Adipocyte (in vitro differentiated cells): ENCODE measurements at regions not wholly inside any gene's neighbourhood (a gene's known extent, or its start where the extent isn't known, plus 50 kb on each side); places are given as distances from the start of the nearest gene placed in this dataset.

Experiments used
- DNase-seq: peaks from one replicate; pipeline ENCODE4 v3.0.0-alpha.2; 2015; ENCODE audit warnings: low read depth
- H3K27me3 ChIP-seq: replicated peaks from 2 replicates; pipeline ENCODE4 v1.7.0; 2013; ENCODE audit warnings: mild to moderate bottlenecking, low read length, moderate library complexity; ENCODE audit not compliant: control insufficient read depth, insufficient read depth
- H3K36me3 ChIP-seq: 2 replicates; pipeline ENCODE4 v1.7.0; 2013; ENCODE audit warnings: low read length, mild to moderate bottlenecking, moderate library complexity; ENCODE audit not compliant: control insufficient read depth, insufficient read depth, severe bottlenecking
- H3K4me1 ChIP-seq: 2 replicates; pipeline ENCODE4 v1.7.0; 2013; ENCODE audit warnings: mild to moderate bottlenecking, low read length, moderate library complexity; ENCODE audit not compliant: control insufficient read depth, insufficient read depth
- H3K4me3 ChIP-seq: 2 replicates; pipeline ENCODE4 v1.7.0; 2013; ENCODE audit warnings: mild to moderate bottlenecking, low read length, moderate library complexity
- H3K9ac ChIP-seq: 2 replicates; pipeline ENCODE4 v1.7.0; 2013; ENCODE audit warnings: mild to moderate bottlenecking, low read length, moderate library complexity
- H3K9me3 ChIP-seq: 2 replicates; pipeline ENCODE4 v1.7.0; 2013; ENCODE audit warnings: mild to moderate bottlenecking, low read length, moderate library complexity; ENCODE audit not compliant: control insufficient read depth

GRCh38 chr19:13627531-13627930 is 121.3 kb upstream of the CACNA1A start:
- H3K36me3 ChIP-seq, result no peaks in the 10 kb centered on the region
- H3K9me3 ChIP-seq, result peaks cover 5% of the 10 kb centered on the region
- H3K27me3 ChIP-seq, result peaks cover 9% of the 10 kb centered on the region
- H3K4me3 ChIP-seq, result no peak overlapping the region
- DNase-seq, result no peak
- no peak overlapping the region for H3K9ac ChIP-seq
- H3K4me1 ChIP-seq, result peaks cover 20% of the 10 kb centered on the region

- H3K9me3 ChIP-seq, result no peaks in the 10 kb centered on the region
- peak overlapping the region; percentile 26 for H3K4me3 ChIP-seq
- peaks cover 24% of the 10 kb centered on the region for H3K4me1 ChIP-seq
- no peak for DNase-seq
- H3K36me3 ChIP-seq, result no peaks in the 10 kb centered on the region
- H3K27me3 ChIP-seq, result peaks cover 9% of the 10 kb centered on the region
- H3K9ac ChIP-seq, result no peak overlapping the region
Observed at GRCh38 chr19:13623716-13624710, 117.7 kb upstream of the CACNA1A start.

- no peak overlapping the region for H3K9ac ChIP-seq
- no peaks in the 10 kb centered on the region for H3K36me3 ChIP-seq
- peak overlapping the region; percentile 26 for H3K4me3 ChIP-seq
- H3K9me3 ChIP-seq, result no peaks in the 10 kb centered on the region
- DNase-seq, result no peak
- H3K4me1 ChIP-seq, result peaks cover 24% of the 10 kb centered on the region
- H3K27me3 ChIP-seq, result peaks cover 9% of the 10 kb centered on the region
Observed at GRCh38 chr19:13622766-13623715, 116.8 kb upstream of the CACNA1A start.

- Histone ChIP-seq H3K27me3 (peaks cover 9% of the 10 kb centered on the region), H3K4me3 (no peak overlapping the region), H3K9me3 (no peaks in the 10 kb centered on the region), H3K36me3 (no peaks in the 10 kb centered on the region), H3K9ac (no peak overlapping the region), H3K4me1 (peaks cover 24% of the 10 kb centered on the region)
- DNase-seq, result peak; percentile 61
Observed at GRCh38 chr19:13621413-13621812, 115.1 kb upstream of the CACNA1A start.

- DNase-seq, result no peak
- H3K36me3 ChIP-seq, result no peaks in the 10 kb centered on the region
Observed at GRCh38 chr19:13619203-13619632, 112.9 kb upstream of the CACNA1A start.

GRCh38 chr19:13615890-13616289 is 109.6 kb upstream of the CACNA1A start:
- no peaks in the 10 kb centered on the region for H3K27me3 ChIP-seq
- DNase-seq, result no peak

More at GRCh38 chr19:13619203-13619632, 112.9 kb upstream of the CACNA1A start:
- Histone ChIP-seq H3K9ac (no peak overlapping the region), H3K9me3 (no peaks in the 10 kb centered on the region), H3K4me1 (peaks cover 24% of the 10 kb centered on the region), H3K4me3 (no peak overlapping the region), H3K27me3 (peaks cover 6% of the 10 kb centered on the region)

GRCh38 chr19:13613447-13613846 is 107.2 kb upstream of the CACNA1A start:
- no peaks in the 10 kb centered on the region for H3K9me3 ChIP-seq
- DNase-seq, result no peak
- no peak overlapping the region for H3K9ac ChIP-seq
- H3K4me1 ChIP-seq, result no peaks in the 10 kb centered on the region
- no peak overlapping the region for H3K4me3 ChIP-seq
- H3K36me3 ChIP-seq, result no peaks in the 10 kb centered on the region
- H3K27me3 ChIP-seq, result no peaks in the 10 kb centered on the region

More at GRCh38 chr19:13615890-13616289, 109.6 kb upstream of the CACNA1A start:
- no peak overlapping the region for H3K4me3 ChIP-seq
- no peak overlapping the region for H3K9ac ChIP-seq
- no peaks in the 10 kb centered on the region for H3K9me3 ChIP-seq
- H3K4me1 ChIP-seq, result no peaks in the 10 kb centered on the region
- no peaks in the 10 kb centered on the region for H3K36me3 ChIP-seq

- H3K9ac ChIP-seq, result no peak overlapping the region
- no peaks in the 10 kb centered on the region for H3K36me3 ChIP-seq
- DNase-seq, result no peak
- H3K27me3 ChIP-seq, result no peaks in the 10 kb centered on the region
- no peaks in the 10 kb centered on the region for H3K9me3 ChIP-seq
- H3K4me1 ChIP-seq, result no peaks in the 10 kb centered on the region
- no peak overlapping the region for H3K4me3 ChIP-seq
Observed at GRCh38 chr19:13611596-13611995, 105.3 kb upstream of the CACNA1A start.

GRCh38 chr19:13610039-13610691 is 103.9 kb upstream of the CACNA1A start:
- H3K36me3 ChIP-seq, result no peaks in the 10 kb centered on the region
- no peaks in the 10 kb centered on the region for H3K27me3 ChIP-seq
- no peaks in the 10 kb centered on the region for H3K9me3 ChIP-seq
- H3K4me1 ChIP-seq, result no peaks in the 10 kb centered on the region
- no peak overlapping the region for H3K9ac ChIP-seq
- DNase-seq, result no peak
- H3K4me3 ChIP-seq, result no peak overlapping the region

- H3K9ac ChIP-seq, result no peak overlapping the region
- no peaks in the 10 kb centered on the region for H3K36me3 ChIP-seq
- no peaks in the 10 kb centered on the region for H3K9me3 ChIP-seq
- no peaks in the 10 kb centered on the region for H3K27me3 ChIP-seq
- no peak for DNase-seq
- H3K4me1 ChIP-seq, result no peaks in the 10 kb centered on the region
- no peak overlapping the region for H3K4me3 ChIP-seq
Observed at GRCh38 chr19:13606156-13606555, 99.9 kb upstream of the CACNA1A start.
